ENCODE measurements at regions not wholly inside any gene's neighbourhood (a gene's known extent, or its start where the extent isn't known, plus 50 kb on each side); places are given as distances from the start of the nearest gene placed in this dataset.
"Not testable (repeated sequence)": the region's sequence is repeated elsewhere in the genome, so short reads cannot be mapped to it uniquely, and the experiment has no call there.

DNA sequence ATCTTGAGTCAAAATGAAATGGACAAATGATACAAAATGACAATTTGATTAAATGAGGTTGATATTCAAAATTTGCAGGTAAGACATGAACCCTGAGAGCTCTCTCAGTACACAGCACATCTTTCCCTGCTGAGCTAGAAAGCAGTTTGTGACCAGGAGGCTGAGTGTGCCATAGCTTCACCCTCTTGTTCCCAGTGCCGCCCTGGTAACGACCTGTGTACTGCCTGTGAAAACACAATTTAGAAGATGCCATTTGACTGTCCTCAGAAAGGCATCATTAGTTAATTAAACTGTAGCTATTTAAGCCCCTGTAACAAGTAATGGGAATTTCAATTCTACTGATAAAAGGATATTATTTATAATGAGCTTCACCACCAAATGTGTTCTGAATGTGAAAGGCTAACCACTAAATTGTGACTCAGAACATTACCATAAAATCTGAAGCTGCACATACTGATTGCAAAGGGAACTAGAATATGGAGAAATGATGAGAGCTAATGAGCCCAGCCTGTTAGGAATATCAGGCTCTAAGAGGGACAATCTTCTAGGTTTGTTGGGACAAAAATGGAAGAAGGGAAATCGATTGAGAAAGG is 212.9 kb upstream of the ARPP21 start:
- DNase-seq (ENCODE audit: low read depth in 4 of 4, low spot score in 1 of 4) = no peak

DNA sequence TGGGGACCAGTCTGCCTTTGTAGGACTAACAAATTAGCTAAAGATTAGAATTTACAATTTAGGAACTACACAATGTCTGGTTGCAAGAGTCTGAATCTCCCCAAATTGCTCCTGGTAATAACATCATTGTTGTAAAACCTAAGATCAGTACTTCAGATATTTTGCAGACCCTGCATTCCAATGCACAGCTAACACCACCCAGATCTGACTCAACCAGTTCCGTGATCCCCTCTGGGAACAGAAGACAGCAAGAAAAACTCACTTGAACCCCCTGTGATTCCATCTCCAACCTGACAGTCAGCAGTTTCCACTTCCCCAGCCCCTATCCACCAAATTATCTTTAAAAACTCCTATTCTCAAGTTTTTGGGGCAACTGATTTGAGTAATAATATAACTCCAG is 201.9 kb upstream of the ARPP21 start:
- DNase-seq (ENCODE audit: low read depth in 4 of 4, low spot score in 1 of 4) = no peak

- no peak for DNase-seq (ENCODE audit: low read depth in 4 of 4, low spot score in 1 of 4)
These were observed 201.2 kb upstream of the ARPP21 start for GRCh38 chr3:35438101-35438500.

DNA sequence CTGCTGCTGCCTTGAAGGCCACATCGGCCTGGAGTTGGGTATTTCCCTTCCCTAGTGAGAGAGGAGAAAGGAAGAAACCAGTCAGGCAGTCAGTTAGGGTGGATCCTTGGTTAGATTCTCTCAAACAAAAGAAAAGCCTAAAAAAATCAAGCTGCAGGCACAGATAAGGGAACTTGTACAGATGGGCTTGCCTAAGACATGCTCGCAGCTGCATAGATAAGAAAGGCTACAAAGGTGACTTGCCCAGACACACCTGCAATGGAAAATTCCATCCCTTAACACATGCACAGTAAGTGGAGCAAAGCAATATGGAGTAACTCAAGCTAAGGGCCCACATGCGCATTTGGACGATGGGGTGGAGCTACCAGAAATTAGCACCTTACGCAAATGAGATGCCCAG is 199.7 kb upstream of the ARPP21 start:
- DNase-seq (ENCODE audit: low read depth in 4 of 4, low spot score in 1 of 4) = no peak

DNA sequence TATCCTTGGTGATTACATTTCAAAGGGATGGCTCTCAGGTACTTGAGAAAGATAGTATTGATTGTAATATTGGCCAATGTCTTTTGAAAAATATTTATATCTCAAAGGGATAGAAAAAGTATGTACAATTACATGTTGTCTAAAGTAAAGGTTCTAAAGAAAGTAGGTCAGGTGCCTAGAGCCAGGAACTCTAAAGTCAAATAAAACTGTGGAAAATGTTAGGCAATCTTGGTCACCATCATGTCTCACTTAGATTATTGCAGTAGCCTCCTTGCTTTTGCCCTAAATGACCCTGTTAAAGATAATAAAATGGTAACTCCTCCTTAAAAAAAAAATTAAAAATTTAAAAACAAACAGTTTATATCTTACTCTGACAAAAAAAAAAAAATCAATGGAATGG is 198.5 kb upstream of the ARPP21 start:
- DNase-seq (ENCODE audit: low read depth in 4 of 4, low spot score in 1 of 4) = no peak

DNA sequence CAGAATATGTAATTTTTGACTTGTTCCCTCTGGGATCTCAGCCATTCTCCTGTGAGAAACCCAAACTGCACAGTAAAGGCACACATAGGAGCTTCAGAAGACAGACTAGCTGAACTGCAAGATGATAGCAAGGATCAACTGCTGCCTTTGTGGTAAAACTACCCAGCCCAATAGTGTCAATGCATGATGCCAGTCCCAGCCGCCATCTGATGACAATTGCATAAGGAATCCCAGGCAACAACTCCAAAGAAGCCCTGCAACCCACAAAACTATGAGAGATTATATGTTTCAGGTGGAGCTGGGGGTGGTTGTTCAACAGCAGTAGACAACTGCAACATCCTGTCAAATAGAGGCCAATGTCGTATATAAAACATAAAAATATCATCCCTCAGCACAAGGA is 192.4 kb upstream of the ARPP21 start:
- no peak for DNase-seq (ENCODE audit: low read depth in 4 of 4, low spot score in 1 of 4)

DNA sequence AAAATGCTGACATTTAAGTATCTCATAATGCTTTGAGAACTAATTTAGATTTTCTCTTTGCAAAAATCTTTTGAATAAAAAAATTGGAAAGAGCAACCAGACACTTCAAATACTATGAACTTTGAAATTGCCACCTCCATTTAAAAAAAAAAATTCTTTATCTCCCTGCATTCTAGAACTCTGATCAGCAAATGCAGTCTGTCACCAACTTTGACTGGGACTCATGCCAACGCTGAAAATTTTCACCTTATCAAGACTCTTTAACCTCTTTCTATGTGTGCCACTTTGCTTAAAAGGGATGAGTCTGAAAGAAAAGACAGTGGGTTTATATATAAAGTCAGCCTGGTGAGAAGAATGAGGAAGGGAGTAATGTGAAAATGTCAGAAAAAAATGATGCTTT is 191.2 kb upstream of the ARPP21 start:
- no peak for DNase-seq (ENCODE audit: low read depth in 4 of 4, low spot score in 1 of 4)

GRCh38 chr3:35448681-35449080 is 190.6 kb upstream of the ARPP21 start:
- DNase-seq (ENCODE audit: low read depth in 4 of 4, low spot score in 1 of 4) = no peak

DNA sequence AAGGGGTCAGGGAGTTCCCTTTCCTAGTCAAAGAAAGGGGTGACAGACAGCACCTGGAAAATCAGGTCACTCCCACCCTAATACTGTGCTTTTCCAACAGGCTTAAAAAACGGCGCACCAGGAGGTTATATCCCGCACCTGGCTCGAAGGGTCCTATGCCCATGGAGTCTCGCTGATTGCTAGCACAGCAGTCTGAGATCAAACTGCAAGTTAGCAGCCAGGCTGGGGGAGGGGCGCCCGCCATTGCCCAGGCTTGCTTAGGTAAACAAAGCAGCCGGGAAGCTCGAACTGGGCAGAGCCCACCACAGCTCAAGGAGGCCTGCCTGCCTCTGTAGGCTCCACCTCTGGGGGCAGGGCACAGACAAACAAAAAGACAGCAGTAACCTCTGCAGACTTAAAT is 184.5 kb upstream of the ARPP21 start:
- DNase-seq (ENCODE audit: low read depth in 4 of 4, low spot score in 1 of 4) = not testable (repeated sequence)

DNA sequence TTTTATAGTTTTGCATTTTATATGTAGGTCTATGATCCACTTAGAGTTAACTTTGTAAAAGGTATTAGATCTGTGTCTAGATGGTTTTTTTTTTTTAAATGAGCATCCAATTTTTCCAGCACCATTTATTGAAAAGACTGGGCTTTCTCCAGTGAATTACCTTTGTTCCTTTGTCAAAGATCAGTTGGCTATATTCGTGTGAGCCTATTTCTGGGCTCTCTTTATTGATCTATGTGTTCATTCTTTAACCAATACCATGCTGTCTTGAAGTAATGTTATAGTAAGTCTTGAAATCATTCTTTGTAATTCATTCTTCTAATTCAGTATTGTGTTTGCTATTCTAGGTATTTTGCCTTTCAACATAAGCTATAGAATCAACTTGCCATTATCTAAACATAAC is 165.4 kb upstream of the ARPP21 start:
- no peak for DNase-seq (ENCODE audit: low read depth in 4 of 4, low spot score in 1 of 4)

GRCh38 chr3:35482566-35482965 is 156.8 kb upstream of the ARPP21 start:
- not testable (repeated sequence) for DNase-seq (ENCODE audit: low read depth in 4 of 4, low spot score in 1 of 4)

- DNase-seq (ENCODE audit: low read depth in 4 of 4, low spot score in 1 of 4) = no peak
These were observed 156.2 kb upstream of the ARPP21 start for GRCh38 chr3:35483131-35483530.

GRCh38 chr3:35484929-35485530 is 154.3 kb upstream of the ARPP21 start:
- DNase-seq (ENCODE audit: low read depth in 4 of 4, low spot score in 1 of 4) = no peak

- no peak for DNase-seq (ENCODE audit: low read depth in 4 of 4, low spot score in 1 of 4)
These were observed 153.0 kb upstream of the ARPP21 start for GRCh38 chr3:35486295-35486694.

DNA sequence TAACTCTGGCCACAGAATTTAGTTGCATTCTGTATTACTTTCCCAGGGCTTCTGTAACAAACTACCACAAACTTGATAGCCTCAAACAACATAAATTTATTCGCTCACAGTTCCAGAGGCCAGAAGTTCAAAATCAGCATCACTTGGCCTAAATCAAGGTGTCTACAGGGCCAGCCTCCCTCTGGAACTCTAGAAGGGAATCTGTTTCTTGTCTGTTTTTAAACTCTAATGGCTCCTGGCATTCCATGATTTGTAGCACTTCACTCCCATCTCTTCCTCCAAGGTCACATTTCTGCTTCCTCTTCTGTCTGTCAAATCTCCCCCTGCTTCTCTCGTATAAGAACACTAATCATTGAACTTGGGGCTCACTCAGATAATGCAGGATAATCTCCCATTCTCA is 151.9 kb upstream of the ARPP21 start:
- DNase-seq (ENCODE audit: low read depth in 4 of 4, low spot score in 1 of 4) = no peak

DNA sequence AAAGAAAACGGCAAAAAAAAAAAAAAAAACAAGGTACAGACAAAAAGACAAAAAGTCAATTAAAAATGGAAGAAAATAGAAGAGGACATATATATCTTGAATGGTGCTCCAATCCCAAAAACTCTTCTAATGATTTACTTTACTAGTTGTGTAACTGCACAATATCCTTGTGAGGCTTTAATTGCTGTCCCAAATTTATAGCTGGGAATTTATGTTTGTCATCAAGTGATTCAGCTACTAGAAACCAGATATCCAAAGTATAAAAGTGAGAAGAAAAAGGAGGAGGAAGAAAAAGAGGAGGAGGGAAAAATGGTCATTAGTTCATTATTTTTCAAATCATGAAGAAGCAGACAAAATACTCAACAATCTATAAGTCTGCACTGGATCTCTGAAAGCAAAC is 150.8 kb upstream of the ARPP21 start:
- DNase-seq (ENCODE audit: low read depth in 4 of 4, low spot score in 1 of 4) = no peak

DNA sequence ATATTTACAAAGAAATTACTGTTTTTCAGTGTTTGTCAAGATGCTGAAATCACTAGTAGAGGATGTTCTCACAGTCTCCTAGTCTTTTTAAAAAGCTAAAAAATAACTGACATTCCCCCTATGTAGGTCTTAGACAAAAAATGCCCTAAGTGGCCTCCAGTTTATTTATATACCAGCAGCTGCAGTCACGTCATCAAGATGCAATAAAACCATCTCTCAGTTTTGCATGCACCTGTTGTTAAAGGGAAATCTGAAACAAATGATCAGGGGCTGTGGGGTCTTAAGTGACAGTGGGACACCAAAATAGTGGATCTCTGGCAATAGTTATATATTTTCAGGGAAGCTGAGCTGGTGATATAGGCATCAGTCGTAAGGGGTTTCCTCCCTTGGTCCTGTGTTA is 146.5 kb upstream of the ARPP21 start:
- no peak for DNase-seq (ENCODE audit: low read depth in 4 of 4, low spot score in 1 of 4)

- DNase-seq (ENCODE audit: low read depth in 4 of 4, low spot score in 1 of 4) = no peak
These were observed 140.7 kb upstream of the ARPP21 start for GRCh38 chr3:35498506-35499210.

- no peak for DNase-seq (ENCODE audit: low read depth in 4 of 4, low spot score in 1 of 4)
These were observed 138.5 kb upstream of the ARPP21 start for GRCh38 chr3:35500641-35501350.

DNA sequence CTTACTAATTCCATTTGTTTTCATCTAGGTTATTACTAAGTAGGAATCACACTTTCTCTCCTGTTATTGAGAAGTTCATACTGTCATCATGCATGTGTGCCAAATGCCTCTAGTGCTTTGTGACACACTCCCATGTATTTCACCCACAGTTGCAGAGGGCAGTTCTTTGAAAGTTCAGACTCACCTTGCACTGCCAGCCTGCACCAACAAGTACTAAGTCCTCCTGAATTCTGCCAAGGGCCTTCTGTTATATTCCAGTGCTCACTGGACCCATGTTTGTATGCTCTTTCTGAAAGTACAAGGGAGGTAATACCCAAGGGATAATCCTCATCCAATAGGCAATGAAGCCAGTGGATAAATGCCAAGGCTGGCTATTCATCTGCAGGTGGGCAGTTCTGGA is 136.6 kb upstream of the ARPP21 start:
- no peak for DNase-seq (ENCODE audit: low read depth in 4 of 4, low spot score in 1 of 4)

- DNase-seq (ENCODE audit: low read depth in 4 of 4, low spot score in 1 of 4) = no peak
These were observed 134.1 kb upstream of the ARPP21 start for GRCh38 chr3:35505181-35505580.

DNA sequence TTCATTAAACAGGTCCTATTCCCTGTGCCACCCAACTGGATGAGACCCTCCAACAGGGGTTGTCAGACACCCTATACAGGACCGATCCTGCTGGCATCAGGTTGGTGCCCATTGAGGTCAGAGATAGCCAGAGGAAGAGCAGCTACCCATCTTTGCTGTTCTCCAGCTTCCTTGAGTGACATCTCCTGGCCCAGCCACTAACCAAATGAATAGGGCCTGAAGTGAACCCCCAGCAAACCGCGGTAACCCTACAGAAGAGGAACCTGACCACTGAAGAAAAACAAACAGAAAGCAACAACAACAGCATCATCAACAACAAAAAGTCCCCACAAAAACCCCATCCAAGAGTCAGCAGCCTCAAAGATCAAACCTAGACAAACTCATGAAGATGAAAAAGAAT is 133.6 kb upstream of the ARPP21 start:
- DNase-seq (ENCODE audit: low read depth in 4 of 4, low spot score in 1 of 4) = no peak
